GM13976 (cell line): ENCODE measurements at regions not wholly inside any gene's neighbourhood (a gene's known extent, or its start where the extent isn't known, plus 50 kb on each side); places are given as distances from the start of the nearest gene placed in this dataset.

Experiments
- DNase-seq: peaks from one replicate; pipeline ENCODE4 v3.0.0; 2012; ENCODE audit warnings: low spot score
- CTCF ChIP-seq: IDR thresholded peaks from 2 replicates; pipeline ENCODE4 v1.5.1; 2012; ENCODE audit warnings: borderline replicate concordance, mild to moderate bottlenecking; ENCODE audit not compliant: insufficient read depth; ENCODE audit errors: extremely low read depth, missing control alignments, control extremely low read depth
- in situ Hi-C: fragments of 300-500 bp; cut with MboI; formaldehyde crosslinking; loops from one replicate; pipeline ENCODE4 v1.12.0; 2022; ENCODE audit warnings: low sequenced_read_pairs, mixed read lengths, inconsistent platforms; ENCODE audit not compliant: unreplicated experiment

GRCh38 chr22:47678636-47679287, 916.3 kb downstream of the TBC1D22A start:
- no peak for DNase-seq
- in situ Hi-C loops: no loop called here
- TF ChIP-seq CTCF: no peak

GRCh38 chr22:47678048-47678447, 915.6 kb downstream of the TBC1D22A start:
- in situ Hi-C loops: no loop called here
- no peak for DNase-seq
- TF ChIP-seq CTCF: no peak

GRCh38 chr22:47676685-47677084, 914.2 kb downstream of the TBC1D22A start:
- TF ChIP-seq CTCF: no peak
- DNase-seq: no peak
- in situ Hi-C loops: no loop called here

- DNase-seq: no peak
- no peak for TF ChIP-seq CTCF
- in situ Hi-C loops: no loop called here
Observed at GRCh38 chr22:47674600-47674999, 912.1 kb downstream of the TBC1D22A start.

- TF ChIP-seq CTCF: no peak
- in situ Hi-C loops: no loop called here
- no peak for DNase-seq
Observed at GRCh38 chr22:47673557-47673956, 911.1 kb downstream of the TBC1D22A start.

- TF ChIP-seq CTCF: no peak
- DNase-seq: no peak
- in situ Hi-C loops: no loop called here
Observed at GRCh38 chr22:47672526-47672925, 910.1 kb downstream of the TBC1D22A start.
